ENCODE measurements at regions not wholly inside any gene's neighbourhood (a gene's known extent, or its start where the extent isn't known, plus 50 kb on each side); places are given as distances from the start of the nearest gene placed in this dataset.

DNA sequence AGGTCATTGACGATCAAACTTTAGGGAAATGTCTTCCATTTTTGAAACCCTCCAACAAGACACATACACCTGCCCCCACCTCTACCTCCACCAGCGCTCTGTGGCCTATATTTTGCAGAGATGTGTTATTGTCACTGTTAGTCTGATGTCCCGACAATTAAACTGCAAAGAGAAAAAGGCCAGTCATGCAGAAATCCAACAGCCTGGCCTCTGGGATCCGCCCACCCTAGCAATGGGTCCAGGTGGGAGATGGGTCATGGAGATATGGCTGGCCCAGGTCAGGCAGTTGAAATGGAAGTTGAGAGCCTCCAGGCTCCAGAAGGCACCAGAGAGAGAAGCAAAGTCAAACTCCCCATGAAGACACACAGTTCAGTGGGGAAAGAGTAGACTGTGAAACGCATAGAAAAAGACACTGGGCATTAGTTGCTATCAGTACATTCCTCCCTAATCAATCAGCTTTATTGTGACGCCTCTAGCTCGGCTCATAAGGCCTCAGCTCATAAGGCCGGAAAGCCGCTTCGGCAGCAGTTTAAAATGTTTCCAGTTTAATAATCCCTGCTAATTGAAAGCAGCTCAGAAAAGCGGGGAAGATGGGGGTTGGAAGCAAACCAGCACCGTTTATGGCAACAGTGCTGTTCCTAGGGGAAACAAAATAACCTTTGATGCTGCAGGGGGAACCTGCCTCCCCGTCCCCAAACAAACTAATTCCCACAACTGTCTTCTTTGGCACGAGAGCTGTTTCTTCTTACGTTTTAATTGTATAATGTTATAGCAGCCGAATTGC lies 239.7 kb upstream of the ZNF507 start:
- DNase-seq: no peak
- Histone ChIP-seq H3K9ac (ENCODE audit: low read depth in 2 of 2, low read length in 2 of 2) (no peak overlapping the region), H3K27ac (no peak overlapping the region), H3K4me3 (no peak overlapping the region), H3K27me3 (no peaks in the 10 kb centered on the region), H3K9me3 (no peaks in the 10 kb centered on the region), H3K36me3 (no peaks in the 10 kb centered on the region), H3K4me1 (no peaks in the 10 kb centered on the region)
- intact Hi-C loops (cut with DNase I): no loop called here
- TF ChIP-seq, protein P1, sequence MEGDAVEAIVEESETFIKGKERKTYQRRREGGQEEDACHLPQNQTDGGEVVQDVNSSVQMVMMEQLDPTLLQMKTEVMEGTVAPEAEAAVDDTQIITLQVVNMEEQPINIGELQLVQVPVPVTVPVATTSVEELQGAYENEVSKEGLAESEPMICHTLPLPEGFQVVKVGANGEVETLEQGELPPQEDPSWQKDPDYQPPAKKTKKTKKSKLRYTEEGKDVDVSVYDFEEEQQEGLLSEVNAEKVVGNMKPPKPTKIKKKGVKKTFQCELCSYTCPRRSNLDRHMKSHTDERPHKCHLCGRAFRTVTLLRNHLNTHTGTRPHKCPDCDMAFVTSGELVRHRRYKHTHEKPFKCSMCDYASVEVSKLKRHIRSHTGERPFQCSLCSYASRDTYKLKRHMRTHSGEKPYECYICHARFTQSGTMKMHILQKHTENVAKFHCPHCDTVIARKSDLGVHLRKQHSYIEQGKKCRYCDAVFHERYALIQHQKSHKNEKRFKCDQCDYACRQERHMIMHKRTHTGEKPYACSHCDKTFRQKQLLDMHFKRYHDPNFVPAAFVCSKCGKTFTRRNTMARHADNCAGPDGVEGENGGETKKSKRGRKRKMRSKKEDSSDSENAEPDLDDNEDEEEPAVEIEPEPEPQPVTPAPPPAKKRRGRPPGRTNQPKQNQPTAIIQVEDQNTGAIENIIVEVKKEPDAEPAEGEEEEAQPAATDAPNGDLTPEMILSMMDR (IDR thresholded peaks at IDR 0.05): no peak

DNA sequence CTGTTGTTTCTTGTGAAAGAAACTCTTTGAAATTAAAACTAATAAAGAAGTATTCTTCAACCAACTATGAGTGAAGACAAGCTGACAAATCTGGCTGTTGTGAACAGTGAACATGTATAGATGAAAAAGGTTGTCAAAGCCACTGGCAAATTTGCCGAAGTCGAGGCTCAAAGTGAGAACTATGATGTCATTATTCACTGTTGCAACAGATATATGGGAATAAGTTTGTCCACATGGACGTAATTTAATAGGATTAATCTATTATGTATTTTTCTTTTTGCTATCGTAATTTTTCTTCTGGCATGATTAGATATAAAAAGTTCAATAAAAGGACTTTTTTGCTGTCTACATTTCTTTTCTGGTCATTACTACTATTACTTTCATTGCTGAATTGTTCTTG lies 223.2 kb upstream of the ZNF507 start:
- TF ChIP-seq, protein P1 (IDR thresholded peaks at IDR 0.05): no peak
- no peaks in the 10 kb centered on the region for H3K4me1 ChIP-seq
- H3K9me3 ChIP-seq: no peaks in the 10 kb centered on the region
- intact Hi-C loops (cut with DNase I): no loop called here
- H3K36me3 ChIP-seq: no peaks in the 10 kb centered on the region
- no peaks in the 10 kb centered on the region for H3K27me3 ChIP-seq
- DNase-seq: no peak
- H3K27ac ChIP-seq: no peak overlapping the region
- no peak overlapping the region for H3K4me3 ChIP-seq
- H3K9ac ChIP-seq (ENCODE audit: low read depth in 2 of 2, low read length in 2 of 2): no peak overlapping the region

DNA sequence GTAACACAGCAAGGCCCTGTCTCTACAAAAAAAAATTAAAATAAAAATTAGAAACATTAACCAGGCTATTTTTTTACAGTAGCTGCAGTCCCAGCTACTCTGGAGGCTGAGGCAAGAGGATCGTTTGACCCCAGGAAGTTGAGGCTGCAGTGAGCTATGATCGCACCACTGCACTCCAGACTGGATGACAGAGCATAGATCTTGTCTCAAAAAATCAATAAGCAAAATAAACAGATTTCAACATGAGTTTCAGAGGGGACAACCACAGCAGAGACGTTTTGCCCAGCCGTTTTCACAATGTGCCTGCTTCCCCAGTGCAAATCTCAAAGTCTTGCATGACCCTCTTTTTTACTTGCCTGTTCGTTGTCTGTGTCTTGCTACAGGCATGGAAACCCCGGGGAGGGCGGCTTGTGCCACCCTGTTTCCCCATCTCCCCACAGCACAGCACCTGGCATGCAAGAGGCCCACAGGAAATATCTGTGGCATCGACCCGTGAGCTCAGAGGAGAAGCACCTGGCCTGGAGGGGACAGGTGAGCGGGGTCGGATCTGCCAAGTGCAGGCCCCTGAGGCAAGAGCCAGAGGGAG lies 222.0 kb upstream of the ZNF507 start:
- Histone ChIP-seq H3K4me3 (no peak overlapping the region), H3K36me3 (no peaks in the 10 kb centered on the region), H3K9ac (ENCODE audit: low read depth in 2 of 2, low read length in 2 of 2) (no peak overlapping the region), H3K27me3 (no peaks in the 10 kb centered on the region), H3K9me3 (no peaks in the 10 kb centered on the region), H3K27ac (no peak overlapping the region), H3K4me1 (no peaks in the 10 kb centered on the region)
- TF ChIP-seq, protein P1 (IDR thresholded peaks at IDR 0.05): no peak
- DNase-seq: no peak
- intact Hi-C loops (cut with DNase I): no loop called here

DNA sequence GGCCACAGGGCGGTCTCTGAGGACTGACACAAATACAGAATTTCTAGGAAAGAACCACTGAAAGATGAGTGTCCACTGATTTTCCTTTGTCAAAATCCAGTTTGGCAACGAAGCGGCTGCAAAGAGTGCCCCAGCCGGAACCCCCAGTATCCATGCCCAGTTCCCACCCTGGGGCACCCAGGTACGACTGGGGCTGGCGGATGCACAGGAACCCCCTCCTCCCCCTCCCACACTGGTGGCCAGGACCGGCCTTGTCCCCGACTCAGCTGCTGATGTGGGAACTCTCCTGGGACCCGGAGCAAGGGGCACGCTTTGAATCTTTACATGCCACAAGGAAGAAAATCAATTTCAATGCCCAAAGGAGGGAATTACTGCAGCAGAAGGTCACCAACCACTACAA lies 220.8 kb upstream of the ZNF507 start:
- H3K27me3 ChIP-seq: no peaks in the 10 kb centered on the region
- H3K9ac ChIP-seq (ENCODE audit: low read depth in 2 of 2, low read length in 2 of 2): no peak overlapping the region
- TF ChIP-seq, protein P1 (IDR thresholded peaks at IDR 0.05): no peak
- H3K27ac ChIP-seq: no peak overlapping the region
- H3K4me3 ChIP-seq: no peak overlapping the region
- no peak for DNase-seq
- intact Hi-C loops (cut with DNase I): no loop called here
- H3K4me1 ChIP-seq: no peaks in the 10 kb centered on the region
- no peaks in the 10 kb centered on the region for H3K36me3 ChIP-seq
- no peaks in the 10 kb centered on the region for H3K9me3 ChIP-seq

DNA sequence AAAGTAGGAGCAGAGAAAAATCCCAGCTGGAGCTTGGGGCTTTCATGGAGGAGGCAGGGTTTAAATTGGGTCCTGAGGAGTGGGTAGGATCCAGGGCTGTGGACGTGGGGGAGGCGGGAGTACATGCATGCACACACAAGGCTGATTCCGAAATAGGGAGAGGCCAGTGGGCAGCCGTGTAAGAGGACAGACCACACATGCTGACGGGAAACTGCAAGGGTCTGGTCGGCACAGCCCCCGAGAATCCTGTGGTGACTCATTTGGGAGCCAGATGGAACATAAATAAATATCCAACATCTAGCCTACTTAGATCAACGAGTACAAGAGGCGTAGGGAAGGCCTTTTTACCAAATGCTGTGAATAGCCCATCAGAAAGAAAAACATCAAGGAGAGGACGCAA lies 216.3 kb upstream of the ZNF507 start:
- H3K4me3 ChIP-seq: no peak overlapping the region
- H3K9ac ChIP-seq (ENCODE audit: low read depth in 2 of 2, low read length in 2 of 2): no peak overlapping the region
- no peak for DNase-seq
- no peaks in the 10 kb centered on the region for H3K36me3 ChIP-seq
- TF ChIP-seq, protein P1 (IDR thresholded peaks at IDR 0.05): no peak
- no peaks in the 10 kb centered on the region for H3K9me3 ChIP-seq
- no peak overlapping the region for H3K27ac ChIP-seq
- H3K4me1 ChIP-seq: no peaks in the 10 kb centered on the region
- no peaks in the 10 kb centered on the region for H3K27me3 ChIP-seq
- intact Hi-C loops (cut with DNase I): no loop called here
